HG02763 (cell line): ENCODE measurements at regions not wholly inside any gene's neighbourhood (a gene's known extent, or its start where the extent isn't known, plus 50 kb on each side); places are given as distances from the start of the nearest gene placed in this dataset.
"Not testable (repeated sequence)": the region's sequence is repeated elsewhere in the genome, so short reads cannot be mapped to it uniquely, and the experiment has no call there.

Experiments
- ATAC-seq: cut with Tn5 transposase; IDR thresholded peaks from one replicate; pipeline ENCODE4 v1.9.1; 2021; ENCODE audit warnings: mild to moderate bottlenecking, moderate library complexity; ENCODE audit not compliant: unreplicated experiment

DNA sequence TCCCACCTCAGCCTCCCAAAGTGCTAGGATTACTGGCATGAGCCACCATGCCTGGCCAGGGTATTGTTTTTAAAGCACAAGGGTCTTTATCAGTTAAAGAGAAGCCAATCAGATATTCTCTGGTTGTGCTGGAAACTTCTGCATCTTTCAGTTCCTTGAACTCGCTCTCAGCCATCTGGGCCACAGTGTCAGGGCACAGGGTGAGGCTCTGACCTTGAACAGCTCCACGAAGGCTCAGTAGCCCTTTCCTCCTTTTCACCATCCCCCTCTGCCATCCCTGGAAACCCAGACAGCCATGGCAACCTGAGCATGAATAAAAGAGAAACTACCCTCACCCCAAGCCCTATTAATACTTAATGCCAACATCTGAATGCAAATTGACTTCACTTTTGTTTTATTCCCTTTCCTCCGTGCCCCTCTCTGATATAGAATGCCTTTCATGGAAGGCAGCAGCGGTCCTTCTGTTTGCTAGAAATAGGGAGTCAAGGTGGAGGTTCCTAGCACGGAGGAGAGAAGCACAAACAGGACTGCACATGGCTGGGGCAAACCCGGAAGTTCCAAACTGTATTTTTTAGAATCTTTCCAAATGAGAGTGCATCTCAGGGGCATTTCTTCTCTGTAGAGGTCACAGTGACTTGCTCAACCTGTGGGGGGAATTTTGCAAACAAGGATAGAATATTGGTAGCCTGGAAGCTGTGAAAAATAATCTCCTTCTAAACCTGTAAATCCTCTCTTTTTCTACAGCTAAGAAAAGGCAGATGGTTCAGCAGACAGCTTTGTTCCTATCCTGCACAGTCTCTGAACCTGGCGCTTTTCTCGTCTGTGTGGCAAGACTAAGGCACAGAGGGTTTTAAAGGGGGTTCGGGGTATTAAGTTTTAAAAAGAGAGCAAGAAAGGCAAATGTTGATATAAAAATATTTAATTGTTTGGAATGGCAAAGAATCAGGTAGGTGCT lies 176.4 kb upstream of the RREB1 start:
- ATAC-seq, result peak; percentile 67

DNA sequence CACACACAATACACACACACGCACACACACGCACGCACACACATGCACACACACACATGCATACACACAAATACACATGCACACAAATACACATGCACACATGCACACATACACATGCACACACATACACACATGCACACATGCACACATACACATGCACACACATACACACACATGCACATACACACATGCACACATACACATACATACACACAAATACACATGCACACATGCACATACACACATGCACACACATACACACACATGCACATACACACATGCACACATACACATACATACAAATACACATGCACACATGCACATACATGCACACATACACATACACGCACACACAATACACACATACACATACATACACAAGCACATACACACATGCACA lies 175.4 kb upstream of the RREB1 start:
- no peak for ATAC-seq

DNA sequence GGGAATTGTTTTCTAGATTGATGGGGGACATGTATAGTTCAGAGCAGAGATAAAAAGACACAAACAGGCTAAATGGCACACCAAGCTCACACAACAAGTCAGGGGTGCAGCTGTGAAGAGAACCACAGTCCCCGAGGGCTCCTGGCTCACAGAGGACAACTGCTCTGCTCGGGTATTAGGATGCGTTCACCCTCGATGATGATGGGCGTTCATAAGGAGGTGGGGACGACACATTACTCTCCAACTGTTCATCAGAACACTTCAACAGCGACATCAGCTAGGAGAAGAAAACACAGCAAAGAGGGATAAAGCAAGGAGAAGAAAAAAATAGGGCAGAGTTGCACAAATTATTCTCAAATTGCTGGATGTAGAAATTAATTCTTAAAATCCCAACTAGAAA lies 174.8 kb upstream of the RREB1 start:
- ATAC-seq, result no peak

DNA sequence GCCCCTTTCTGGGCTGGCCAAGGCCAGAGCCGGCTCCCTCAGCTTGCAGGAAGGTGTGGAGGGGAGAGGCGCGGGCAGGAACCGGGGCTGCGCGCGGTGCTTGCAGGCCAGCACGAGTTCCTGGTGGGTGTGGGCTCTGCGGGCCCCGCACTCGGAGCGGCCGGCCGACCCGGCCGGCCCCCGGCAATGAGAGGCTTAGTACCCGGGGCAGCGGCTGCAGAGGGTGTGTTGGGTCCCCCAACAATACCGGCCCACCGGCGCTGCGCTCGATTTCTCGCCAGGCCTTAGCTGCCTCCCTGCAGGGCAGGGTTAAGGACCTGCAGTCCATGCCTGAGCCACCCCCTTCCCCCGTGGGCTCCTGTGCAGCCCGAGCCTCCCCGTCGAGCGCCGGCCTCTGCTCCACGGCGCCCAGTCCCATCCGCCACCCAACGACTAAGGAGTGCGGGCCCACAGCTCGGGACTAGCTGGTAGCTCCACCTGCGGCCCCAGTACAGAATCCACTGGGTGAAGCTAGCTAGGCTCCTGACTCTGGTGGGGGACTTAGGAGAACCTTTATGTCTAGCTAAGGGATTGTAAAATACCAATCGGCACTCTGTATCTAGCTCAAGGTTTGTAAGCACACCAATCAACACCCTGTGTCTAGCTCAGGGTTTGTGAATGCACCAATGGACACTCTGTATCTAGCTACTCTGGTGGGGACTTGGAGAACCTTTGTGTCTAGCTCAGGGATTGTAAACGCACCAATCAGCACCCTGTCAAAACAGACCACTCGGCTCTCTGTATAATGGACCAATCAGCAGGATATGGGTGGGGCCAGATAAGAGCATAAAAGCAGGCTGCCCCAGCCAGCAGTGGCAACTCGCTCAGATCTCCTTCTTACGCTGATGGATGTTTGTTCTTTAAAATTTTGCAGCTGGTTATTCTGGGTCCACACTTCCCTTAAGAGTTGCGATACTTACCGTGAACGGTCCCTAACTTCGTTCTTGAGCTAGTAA lies 167.4 kb upstream of the RREB1 start:
- no peak for ATAC-seq

DNA sequence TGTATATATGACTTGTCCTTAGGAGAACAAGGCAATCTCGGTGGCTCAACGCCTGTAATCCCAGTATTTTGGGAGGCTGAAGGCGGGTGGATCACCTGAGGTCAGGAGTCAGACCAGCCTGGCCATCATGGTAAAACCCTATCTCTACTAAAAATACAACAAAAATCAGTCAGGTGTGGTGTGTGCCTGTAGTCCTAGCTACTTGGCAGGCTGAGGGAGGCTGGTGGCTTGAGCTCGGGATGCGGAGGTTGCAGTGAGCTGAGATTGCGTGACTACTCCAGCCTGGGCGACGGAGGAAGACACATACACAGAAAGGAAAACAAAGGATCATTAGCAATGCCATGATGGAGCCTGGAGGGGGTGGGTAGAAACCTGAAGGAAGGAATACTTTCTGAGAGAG lies 166.6 kb upstream of the RREB1 start:
- no peak for ATAC-seq

DNA sequence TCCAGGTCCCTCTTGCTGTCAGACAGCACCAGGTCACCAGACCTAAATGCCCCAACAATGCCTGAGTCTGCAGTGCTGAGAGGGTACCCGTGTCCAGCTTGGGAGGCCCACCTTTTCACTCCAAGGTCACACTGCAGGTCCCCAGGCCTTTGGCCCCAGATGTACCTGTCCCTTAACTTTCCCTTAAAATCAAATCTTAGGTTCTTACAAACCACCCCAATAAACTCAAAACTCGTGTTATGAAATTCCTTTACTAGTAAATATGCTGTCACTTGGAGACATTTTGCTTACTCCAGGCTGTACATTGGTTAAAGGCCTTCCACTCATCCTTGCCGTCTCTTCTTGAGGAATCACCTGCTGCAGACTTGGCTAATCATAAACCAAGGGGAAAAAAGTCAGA lies 165.7 kb upstream of the RREB1 start:
- no peak for ATAC-seq

DNA sequence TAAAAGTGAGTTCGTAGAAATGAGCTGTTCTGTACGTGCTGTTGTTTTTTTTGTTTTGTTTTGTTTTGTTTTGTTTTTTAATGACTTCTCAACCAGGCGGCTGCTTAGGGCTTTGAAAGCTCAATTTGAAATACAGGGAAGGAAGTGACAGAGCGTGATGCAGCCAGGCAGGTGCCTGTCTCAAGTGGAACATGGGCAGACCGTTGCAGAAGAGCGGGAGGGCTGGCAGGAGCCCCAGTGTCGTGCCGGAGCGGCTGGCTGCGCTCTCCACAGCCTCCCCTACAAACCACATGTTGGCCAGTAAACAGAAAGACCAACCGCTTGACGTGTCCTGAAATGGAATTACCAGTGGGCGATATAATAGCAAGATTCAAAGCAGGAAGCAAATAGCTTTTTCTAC lies 164.9 kb upstream of the RREB1 start:
- ATAC-seq, result peak; percentile 81

DNA sequence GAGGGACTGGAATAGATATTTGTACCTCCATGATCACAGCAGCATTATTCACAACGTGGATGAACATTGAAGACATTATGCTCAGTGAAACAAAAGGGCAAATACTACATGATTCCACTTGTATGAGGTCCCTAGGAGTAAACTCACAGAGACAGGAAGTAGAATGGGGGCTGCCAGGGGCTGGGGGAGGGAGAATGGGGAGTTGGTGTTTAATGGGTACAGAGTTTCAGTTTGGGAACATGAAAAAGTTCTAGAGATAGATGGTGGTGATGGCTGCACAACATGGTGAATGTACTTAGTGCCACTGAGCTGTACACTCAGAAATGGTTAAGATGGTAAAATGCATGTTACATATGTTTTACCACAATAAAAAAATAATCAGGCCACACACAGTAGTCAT lies 164.3 kb upstream of the RREB1 start:
- ATAC-seq, result no peak

DNA sequence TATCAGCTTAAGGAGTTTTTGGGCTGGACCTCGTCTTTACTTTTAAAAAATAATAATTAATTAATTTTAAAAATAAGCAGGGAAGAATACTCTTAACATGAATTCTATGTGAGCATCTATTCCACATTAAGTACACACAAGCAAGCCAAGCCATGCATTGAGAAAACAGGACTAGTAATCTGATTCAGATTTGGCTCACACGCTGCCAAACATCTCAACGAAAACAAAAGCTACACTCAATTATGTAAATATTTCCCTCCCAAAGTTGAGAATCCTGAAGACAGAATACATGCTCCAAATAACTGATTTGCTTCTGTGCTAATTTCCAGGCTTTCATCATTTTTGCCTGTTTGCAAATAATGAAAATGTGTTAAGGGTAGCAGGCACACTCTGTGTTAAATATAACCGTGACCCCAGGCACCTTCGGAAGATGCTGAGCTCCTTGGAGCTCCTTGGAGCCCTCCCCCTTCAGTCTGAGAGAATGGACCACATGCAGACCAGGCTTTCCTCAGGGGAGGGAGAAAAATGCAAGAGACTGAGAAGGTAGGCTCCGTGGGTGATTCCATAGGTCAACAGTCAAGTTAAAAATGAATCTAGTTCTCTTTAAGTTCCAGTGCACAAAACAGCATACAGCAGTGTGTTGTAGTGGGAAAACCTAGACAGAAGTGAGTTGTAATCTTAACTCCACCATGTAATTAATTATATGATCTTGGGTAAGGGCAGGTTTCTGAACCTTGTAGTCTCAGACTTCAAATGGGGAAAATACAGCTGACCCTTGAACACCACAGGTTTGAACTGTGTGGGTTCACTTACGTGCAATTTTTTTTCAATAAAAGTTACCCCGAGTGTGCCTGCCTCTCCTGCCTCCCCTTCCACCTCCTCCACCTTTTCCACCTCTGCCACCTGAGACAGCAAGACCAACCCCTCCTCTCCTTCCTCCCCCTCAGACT lies 161.3 kb upstream of the RREB1 start:
- ATAC-seq, result no peak

DNA sequence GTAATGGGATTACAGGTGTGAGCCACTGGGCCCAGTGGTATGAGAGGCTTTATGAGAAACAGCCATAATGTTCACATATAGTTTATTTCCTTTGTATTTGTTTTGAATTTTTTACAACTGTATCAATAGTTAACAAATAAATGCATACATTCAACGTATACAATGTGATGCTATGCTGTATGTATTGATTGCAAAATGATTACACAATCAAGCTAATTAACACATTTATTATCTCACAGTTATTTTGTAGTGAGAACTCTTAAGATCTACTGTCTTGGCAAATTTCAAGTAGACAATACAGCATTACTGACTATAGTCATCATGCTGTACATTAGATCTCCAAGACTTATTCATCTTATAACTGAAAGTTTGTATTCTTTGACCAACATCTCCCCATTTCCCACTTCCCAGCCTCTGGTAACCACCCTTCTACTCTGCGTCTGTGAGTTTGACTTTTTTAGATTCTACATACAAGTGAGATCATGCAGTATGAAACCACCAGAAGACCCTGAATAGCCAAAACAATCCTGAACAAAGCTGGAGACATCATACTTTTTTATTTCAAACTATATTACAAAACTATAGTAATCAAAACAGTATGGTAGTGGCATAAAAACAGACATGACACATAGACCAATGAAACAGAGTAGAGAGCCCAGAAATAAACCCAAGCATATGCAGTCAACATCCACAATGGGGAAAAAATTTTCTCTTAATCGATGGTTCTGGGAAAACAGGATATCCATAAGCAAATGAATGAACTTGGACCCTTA lies 157.2 kb upstream of the RREB1 start:
- ATAC-seq, result no peak

DNA sequence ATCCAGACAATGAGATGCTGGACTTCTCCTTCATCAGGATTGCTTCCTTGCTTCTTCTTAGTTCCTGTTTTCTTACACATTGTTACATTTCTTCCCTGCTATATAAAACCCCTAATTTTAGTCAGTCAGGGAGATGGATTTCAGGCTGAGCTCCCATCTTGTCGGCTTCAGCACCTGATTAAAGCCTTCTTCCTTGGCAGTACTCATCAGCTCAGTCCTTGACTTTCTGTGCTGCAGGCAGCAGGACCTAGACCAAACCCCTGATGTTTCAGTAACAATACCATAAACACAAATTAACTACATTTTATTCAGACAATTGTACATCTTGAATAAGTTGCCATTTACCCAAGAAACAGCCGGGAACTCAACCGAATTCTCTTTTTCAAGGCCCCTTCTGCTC lies 156.4 kb upstream of the RREB1 start:
- ATAC-seq, result no peak

DNA sequence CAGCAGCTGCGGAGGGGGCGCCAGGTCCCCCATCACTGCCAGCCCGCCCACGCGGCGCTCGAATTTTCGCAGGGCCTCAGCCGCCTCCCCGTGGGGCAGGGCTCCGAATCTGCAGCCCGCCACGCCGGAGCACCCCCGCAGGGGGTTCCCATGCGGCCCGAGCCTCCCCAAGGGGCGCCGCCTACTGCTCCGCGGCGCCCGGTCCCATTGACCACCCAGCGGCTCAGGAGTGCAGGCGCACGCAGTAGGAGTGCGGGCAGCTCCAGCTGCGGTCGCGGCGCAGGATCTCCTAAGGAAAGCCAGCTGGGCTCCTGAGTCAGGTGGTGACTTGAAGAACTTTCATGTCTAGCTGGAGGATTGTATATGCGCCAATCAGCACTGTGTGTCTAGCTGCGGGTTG lies 155.3 kb upstream of the RREB1 start:
- ATAC-seq, result no peak

DNA sequence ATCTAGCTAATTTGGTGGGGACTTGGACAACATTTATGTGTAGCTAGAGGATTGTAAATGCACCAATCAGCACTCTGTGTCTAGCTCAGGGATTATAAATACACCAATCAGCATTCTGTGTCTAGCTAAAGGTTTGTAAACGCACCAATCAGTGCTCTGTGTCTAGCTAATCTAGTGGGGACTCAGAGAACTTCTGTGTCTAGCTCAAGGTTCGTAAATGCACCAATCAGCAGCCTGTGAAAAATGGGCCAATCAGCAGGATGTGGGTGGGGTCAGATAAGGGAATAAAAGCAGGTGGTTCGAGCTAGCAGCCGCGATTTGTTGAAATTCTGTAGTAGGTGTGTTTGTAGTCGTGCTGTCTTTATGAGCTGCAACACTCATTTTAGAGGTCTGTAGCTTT lies 154.8 kb upstream of the RREB1 start:
- not testable (repeated sequence) for ATAC-seq

DNA sequence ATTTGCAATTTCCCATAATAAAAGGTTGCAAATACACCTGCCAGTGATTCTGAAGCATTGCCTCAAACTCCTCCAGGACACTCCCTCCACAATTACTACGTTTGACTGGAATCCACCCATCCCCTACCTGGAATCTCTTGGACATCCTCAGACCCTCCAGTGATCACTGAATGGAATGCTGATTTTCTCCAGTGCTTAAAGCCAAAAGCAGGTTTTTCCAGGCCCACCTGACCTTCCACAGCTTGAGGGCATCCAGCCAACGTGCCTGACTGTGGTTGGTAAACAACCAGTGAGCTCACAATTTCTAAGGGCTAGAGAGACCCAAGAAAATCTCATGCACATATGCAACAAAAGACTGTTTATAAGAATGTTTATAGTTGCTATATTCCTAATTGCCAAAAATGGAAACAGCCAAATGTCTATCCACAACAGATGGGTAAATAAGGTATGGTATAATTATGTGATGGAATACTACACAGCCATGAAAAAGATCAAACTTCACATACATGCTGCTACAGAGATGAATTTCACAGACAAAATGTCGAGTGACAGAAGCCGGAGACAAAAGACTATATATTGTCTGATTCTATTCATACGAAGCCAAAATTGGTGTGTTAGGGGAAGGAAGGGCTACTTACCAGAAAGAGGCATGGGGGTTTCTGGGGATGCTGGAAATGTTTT lies 147.1 kb upstream of the RREB1 start:
- no peak for ATAC-seq

DNA sequence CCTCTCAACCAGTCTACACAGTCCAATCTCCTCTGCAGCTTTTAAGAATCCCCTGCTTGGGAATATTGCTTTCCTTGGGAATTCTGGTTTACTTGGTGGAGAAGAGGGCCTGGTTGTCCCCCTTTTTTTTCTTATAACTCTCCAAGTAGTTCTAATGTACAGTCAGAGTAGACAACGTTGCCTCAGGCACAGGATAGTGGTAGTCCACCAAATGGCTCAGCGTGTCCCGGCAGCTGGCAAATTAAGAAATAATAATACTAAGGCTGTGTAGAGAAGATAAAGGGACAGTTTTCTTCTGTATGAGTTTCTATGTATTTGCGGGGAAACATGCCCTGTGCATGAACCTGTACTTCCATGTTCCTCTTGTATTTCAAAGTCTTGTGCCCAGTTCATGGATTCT lies 145.7 kb upstream of the RREB1 start:
- ATAC-seq, result no peak

DNA sequence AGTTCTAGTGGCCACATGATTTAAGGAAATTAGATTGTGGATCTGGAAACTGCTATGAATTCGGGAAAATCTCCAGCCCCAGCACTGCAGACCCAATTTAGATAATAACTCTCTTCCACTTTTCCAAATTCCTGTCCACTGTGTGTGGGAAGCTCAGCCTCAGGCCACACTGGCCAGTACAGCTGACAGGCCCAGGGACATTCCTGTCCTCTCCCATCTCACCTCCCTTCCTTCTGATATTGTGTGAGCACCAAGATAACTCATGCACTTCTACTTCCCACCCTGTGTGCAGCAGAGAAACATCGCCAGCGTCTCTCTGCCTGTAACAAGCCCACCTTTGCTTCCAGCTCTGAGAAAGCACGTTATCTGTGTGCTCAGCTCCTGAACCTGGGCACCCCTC lies 145.1 kb upstream of the RREB1 start:
- no peak for ATAC-seq

DNA sequence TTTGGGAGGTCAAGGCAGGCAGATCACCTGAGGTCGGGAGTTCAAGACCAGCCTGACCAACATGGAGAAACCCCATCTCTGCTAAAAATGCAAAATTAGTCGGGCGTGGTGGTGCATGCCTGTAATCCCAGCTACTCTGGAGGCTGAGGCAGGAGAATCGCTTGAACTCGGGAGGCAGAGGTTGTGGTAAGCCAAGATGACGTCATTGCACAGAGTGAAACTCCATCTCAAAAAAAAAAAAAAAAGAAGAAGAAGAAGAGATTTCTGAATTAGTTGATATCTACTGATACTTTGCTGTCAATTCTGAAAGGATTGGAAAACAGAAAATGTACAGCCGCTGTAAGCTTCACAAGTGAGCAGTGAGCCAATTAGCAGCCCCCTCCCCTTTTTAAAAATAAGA lies 144.4 kb upstream of the RREB1 start:
- not testable (repeated sequence) for ATAC-seq

DNA sequence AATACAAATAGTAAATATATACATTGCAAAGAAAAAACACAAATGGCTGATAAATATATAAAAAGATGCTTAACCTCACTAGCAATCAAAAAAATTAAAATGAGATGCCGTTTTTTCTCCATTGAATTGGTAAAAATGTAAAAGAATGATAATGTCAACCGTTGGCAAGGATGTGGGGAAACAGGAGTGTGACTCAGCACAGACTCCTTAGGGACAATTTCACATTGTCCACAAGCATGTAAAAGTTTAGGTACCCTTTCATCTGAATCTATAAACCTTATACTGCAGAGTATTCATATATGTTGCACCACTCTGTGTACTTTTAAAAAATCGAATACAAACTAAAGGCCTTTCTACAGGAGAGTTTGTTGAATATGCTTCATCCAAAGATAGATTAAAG lies 143.1 kb upstream of the RREB1 start:
- ATAC-seq, result no peak

DNA sequence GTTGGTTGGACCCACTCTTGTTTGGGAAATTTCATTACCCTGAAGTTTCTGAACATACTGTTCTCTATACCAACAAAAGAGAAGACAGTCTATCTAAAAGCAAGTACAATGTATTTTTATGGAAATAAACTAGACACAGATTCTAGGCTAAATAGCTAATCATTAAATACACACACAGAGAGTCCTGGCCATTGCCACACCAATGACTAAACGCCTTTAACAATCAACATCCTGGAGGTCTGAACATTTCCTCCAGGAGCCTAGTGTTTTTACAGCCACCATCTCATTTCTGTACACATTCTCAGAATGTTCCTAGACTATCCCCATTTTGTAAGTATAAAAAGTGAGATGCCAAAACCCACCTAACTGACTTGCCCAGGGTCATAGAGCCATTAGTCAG lies 141.6 kb upstream of the RREB1 start:
- no peak for ATAC-seq
